GM12878 (cell line): ENCODE measurements at regions not wholly inside any gene's neighbourhood (a gene's known extent, or its start where the extent isn't known, plus 50 kb on each side); places are given as distances from the start of the nearest gene placed in this dataset.
A peak's percentile ranks its signal among the peaks of the same experiment; 100 is the strongest.

Experiments used
- CBX5 ChIP-seq: sonication (generic); IDR thresholded peaks from 2 replicates; pipeline ENCODE4 v1.6.1; 2016; ENCODE audit warnings: low read depth, moderate library complexity, mild to moderate bottlenecking, inconsistent platforms
- GABPA ChIP-seq: IDR thresholded peaks from 2 replicates; pipeline ENCODE4 v1.6.1; 2014; ENCODE audit warnings: antibody characterized with exemption, low read depth, mild to moderate bottlenecking, inconsistent platforms
- HDAC6 ChIP-seq: fragments of 200-600 bp; sonication (generic); IDR thresholded peaks from one replicate; pipeline ENCODE4 v1.8.0; 2017; ENCODE audit warnings: antibody characterized with exemption; ENCODE audit not compliant: unreplicated experiment
- MEF2A ChIP-seq: IDR thresholded peaks from 2 replicates; pipeline ENCODE4 v1.6.1; 2011; ENCODE audit warnings: low read depth, mild to moderate bottlenecking, low read length, moderate library complexity; ENCODE audit not compliant: insufficient read depth
- MEF2B ChIP-seq: fragments of 450-650 bp; IDR thresholded peaks from 2 replicates; pipeline ENCODE4 v1.6.1; 2018; ENCODE audit warnings: mild to moderate bottlenecking, moderate library complexity; ENCODE audit not compliant: partially characterized antibody, poor library complexity, severe bottlenecking
- NFYB ChIP-seq: IDR thresholded peaks from 2 replicates; pipeline ENCODE4 v1.6.1; 2011; ENCODE audit warnings: low read depth, mild to moderate bottlenecking, low read length, improper control_type of control experiment, moderate library complexity; ENCODE audit not compliant: insufficient read depth
- NR2F1 ChIP-seq: fragments of 450-650 bp; conservative IDR thresholded peaks from 2 replicates; pipeline ENCODE4 v1.6.1; 2017; ENCODE audit warnings: mild to moderate bottlenecking
- PML ChIP-seq: IDR thresholded peaks from 2 replicates; pipeline ENCODE4 v1.6.1; 2012; ENCODE audit warnings: low read length, inconsistent platforms
- POLR2AphosphoS5 ChIP-seq: IDR thresholded peaks from 2 replicates; pipeline ENCODE4 v1.6.1; 2011; ENCODE audit warnings: mild to moderate bottlenecking, low read length, inconsistent platforms
- SIX5 ChIP-seq: IDR thresholded peaks from 2 replicates; pipeline ENCODE4 v1.6.1; 2011; ENCODE audit warnings: mild to moderate bottlenecking, low read depth, low read length, moderate library complexity; ENCODE audit not compliant: severe bottlenecking
- SP1 ChIP-seq: IDR thresholded peaks from one replicate; pipeline ENCODE4 v1.6.1; 2011; ENCODE audit warnings: low read depth, low read length
- SPI1 ChIP-seq: IDR thresholded peaks from 2 replicates; pipeline ENCODE4 v1.6.1; 2011; ENCODE audit warnings: low read depth, mild to moderate bottlenecking, low read length, moderate library complexity, borderline replicate concordance; ENCODE audit not compliant: insufficient read depth
- WRNIP1 ChIP-seq: IDR thresholded peaks from 2 replicates; pipeline ENCODE4 v1.6.1; 2011; ENCODE audit warnings: low read depth, low read length, improper control_type of control experiment, borderline replicate concordance
- TF ChIP-seq, protein P1 (sequence below): fragments of 450-650 bp; IDR thresholded peaks from 2 replicates; pipeline ENCODE4 v1.6.1; 2016; ENCODE audit warnings: mild to moderate bottlenecking, moderate library complexity, borderline replicate concordance
- TF ChIP-seq, protein P2 (sequence below): IDR thresholded peaks from 2 replicates; pipeline ENCODE4 v1.6.1; 2011; ENCODE audit warnings: borderline replicate concordance, low read depth, mild to moderate bottlenecking, moderate library complexity, mixed read lengths, low read length; ENCODE audit not compliant: insufficient read depth; ENCODE audit errors: extremely low read length
- TF ChIP-seq, protein P3 (sequence below): fragments of 450-650 bp; IDR thresholded peaks from 2 replicates; pipeline ENCODE4 v1.6.1; 2016; ENCODE audit warnings: mild to moderate bottlenecking
- TF ChIP-seq, protein P4 (sequence below): fragments of 450-650 bp; IDR thresholded peaks from 2 replicates; pipeline ENCODE4 v1.6.1; 2016; ENCODE audit warnings: mild to moderate bottlenecking
- TF ChIP-seq, protein P5 (sequence below): fragments of 450-650 bp; IDR thresholded peaks from 2 replicates; pipeline ENCODE4 v1.6.1; 2017; ENCODE audit warnings: low read depth, mild to moderate bottlenecking, moderate library complexity

DNA sequence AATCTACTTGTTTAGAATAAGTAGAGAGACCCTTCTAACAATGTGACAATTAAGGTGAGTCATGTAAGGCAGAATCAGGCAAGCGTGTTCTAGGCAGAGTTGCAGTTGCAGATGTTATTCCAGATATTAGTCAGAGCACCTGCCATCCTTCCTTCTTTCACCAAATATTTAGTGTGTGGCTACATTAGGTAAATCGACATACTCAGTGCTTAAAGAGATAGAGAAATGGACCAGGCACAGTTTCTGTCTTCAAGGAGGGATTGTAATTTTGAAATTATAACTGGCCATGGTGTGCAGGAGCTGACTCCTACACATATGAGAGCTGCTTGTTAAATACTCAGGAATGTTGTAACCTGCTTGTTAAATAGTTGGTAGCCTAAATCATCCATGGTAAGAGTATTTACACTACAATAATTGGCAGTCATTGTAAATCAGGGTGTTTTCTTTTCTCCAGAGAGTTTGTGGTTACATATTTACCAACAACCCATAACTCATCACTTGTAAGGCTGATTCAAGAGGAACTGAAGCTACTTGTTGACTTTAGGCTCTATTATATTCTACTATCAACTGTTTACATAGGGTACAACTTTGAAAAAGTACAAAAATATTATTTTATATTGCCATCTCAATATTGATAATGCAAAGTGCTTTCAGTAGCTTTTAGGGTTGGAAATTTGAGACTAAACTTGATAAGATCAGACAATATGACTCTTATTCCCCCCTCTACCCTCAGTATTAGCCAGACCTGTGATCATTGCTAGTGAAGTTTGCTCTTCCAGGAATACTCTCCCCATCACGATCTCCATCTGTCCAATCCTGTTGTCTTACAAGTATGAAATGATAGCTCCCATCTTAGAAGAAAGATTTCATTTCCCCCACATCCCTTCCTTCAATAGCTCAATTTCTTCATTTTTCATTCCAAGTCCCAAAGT, 607.1 kb downstream of the COL12A1 start (continued):
- TF ChIP-seq SIX5: peak; percentile 25
- peak; percentile 92 for TF ChIP-seq PML
- TF ChIP-seq MEF2A: peak; percentile 86; the same call in 1 of the 2 replicates
- TF ChIP-seq, protein P1, sequence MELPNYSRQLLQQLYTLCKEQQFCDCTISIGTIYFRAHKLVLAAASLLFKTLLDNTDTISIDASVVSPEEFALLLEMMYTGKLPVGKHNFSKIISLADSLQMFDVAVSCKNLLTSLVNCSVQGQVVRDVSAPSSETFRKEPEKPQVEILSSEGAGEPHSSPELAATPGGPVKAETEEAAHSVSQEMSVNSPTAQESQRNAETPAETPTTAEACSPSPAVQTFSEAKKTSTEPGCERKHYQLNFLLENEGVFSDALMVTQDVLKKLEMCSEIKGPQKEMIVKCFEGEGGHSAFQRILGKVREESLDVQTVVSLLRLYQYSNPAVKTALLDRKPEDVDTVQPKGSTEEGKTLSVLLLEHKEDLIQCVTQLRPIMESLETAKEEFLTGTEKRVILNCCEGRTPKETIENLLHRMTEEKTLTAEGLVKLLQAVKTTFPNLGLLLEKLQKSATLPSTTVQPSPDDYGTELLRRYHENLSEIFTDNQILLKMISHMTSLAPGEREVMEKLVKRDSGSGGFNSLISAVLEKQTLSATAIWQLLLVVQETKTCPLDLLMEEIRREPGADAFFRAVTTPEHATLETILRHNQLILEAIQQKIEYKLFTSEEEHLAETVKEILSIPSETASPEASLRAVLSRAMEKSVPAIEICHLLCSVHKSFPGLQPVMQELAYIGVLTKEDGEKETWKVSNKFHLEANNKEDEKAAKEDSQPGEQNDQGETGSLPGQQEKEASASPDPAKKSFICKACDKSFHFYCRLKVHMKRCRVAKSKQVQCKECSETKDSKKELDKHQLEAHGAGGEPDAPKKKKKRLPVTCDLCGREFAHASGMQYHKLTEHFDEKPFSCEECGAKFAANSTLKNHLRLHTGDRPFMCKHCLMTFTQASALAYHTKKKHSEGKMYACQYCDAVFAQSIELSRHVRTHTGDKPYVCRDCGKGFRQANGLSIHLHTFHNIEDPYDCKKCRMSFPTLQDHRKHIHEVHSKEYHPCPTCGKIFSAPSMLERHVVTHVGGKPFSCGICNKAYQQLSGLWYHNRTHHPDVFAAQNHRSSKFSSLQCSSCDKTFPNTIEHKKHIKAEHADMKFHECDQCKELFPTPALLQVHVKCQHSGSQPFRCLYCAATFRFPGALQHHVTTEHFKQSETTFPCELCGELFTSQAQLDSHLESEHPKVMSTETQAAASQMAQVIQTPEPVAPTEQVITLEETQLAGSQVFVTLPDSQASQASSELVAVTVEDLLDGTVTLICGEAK: no peak
- peak; percentile 70 for TF ChIP-seq MEF2B
- peak; percentile 67 for TF ChIP-seq NR2F1
- no peak for TF ChIP-seq POLR2AphosphoS5
- TF ChIP-seq SP1: peak; percentile 30
- TF ChIP-seq SPI1: peak; percentile 63
- TF ChIP-seq, protein P2, sequence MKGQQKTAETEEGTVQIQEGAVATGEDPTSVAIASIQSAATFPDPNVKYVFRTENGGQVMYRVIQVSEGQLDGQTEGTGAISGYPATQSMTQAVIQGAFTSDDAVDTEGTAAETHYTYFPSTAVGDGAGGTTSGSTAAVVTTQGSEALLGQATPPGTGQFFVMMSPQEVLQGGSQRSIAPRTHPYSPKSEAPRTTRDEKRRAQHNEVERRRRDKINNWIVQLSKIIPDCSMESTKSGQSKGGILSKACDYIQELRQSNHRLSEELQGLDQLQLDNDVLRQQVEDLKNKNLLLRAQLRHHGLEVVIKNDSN: no peak
- TF ChIP-seq GABPA: peak; percentile 71
- TF ChIP-seq, protein P3, sequence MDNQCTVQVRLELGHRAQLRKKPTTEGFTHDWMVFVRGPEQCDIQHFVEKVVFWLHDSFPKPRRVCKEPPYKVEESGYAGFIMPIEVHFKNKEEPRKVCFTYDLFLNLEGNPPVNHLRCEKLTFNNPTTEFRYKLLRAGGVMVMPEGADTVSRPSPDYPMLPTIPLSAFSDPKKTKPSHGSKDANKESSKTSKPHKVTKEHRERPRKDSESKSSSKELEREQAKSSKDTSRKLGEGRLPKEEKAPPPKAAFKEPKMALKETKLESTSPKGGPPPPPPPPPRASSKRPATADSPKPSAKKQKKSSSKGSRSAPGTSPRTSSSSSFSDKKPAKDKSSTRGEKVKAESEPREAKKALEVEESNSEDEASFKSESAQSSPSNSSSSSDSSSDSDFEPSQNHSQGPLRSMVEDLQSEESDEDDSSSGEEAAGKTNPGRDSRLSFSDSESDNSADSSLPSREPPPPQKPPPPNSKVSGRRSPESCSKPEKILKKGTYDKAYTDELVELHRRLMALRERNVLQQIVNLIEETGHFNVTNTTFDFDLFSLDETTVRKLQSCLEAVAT: 0 out of 2 replicates have a peak, but pooled peaks have one; percentile 17
- no peak for TF ChIP-seq NFYB
- TF ChIP-seq, protein P4, sequence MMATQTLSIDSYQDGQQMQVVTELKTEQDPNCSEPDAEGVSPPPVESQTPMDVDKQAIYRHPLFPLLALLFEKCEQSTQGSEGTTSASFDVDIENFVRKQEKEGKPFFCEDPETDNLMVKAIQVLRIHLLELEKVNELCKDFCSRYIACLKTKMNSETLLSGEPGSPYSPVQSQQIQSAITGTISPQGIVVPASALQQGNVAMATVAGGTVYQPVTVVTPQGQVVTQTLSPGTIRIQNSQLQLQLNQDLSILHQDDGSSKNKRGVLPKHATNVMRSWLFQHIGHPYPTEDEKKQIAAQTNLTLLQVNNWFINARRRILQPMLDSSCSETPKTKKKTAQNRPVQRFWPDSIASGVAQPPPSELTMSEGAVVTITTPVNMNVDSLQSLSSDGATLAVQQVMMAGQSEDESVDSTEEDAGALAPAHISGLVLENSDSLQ: 0 out of 2 replicates have a peak, but pooled peaks have one; percentile 7
- TF ChIP-seq WRNIP1: no peak
- no peak for TF ChIP-seq HDAC6
- TF ChIP-seq CBX5: peak; percentile 95
- TF ChIP-seq, protein P5, sequence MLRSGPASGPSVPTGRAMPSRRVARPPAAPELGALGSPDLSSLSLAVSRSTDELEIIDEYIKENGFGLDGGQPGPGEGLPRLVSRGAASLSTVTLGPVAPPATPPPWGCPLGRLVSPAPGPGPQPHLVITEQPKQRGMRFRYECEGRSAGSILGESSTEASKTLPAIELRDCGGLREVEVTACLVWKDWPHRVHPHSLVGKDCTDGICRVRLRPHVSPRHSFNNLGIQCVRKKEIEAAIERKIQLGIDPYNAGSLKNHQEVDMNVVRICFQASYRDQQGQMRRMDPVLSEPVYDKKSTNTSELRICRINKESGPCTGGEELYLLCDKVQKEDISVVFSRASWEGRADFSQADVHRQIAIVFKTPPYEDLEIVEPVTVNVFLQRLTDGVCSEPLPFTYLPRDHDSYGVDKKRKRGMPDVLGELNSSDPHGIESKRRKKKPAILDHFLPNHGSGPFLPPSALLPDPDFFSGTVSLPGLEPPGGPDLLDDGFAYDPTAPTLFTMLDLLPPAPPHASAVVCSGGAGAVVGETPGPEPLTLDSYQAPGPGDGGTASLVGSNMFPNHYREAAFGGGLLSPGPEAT: peak; percentile 59; the same call in 1 of the 2 replicates
